ENCODE measurements at regions not wholly inside any gene's neighbourhood (a gene's known extent, or its start where the extent isn't known, plus 50 kb on each side); places are given as distances from the start of the nearest gene placed in this dataset.

- TF ChIP-seq EZH2 (IDR thresholded peaks at IDR 0.05): no peak
- no peak for TF ChIP-seq POLR2AphosphoS5 (IDR thresholded peaks at IDR 0.05; ENCODE audit: borderline replicate concordance, low read depth, low read length)
Measured at GRCh38 chr5:167020418-167020817, 1271.0 kb upstream of the WWC1 start.
